WTC11 (cell line): ENCODE measurements at regions not wholly inside any gene's neighbourhood (a gene's known extent, or its start where the extent isn't known, plus 50 kb on each side); places are given as distances from the start of the nearest gene placed in this dataset.
"Not testable (repeated sequence)": the region's sequence is repeated elsewhere in the genome, so short reads cannot be mapped to it uniquely, and the experiment has no call there.

Experiments used
- ATAC-seq: fragments of 200-7000 bp; cut with Tn5 transposase; 2 replicates; pipeline ENCODE4 v1.10.0; 2021; ENCODE audit warnings: mild to moderate bottlenecking, moderate library complexity
- CTCF ChIA-PET: fragments of 300-600 bp; sonication (Branson Sonifier 250); formaldehyde crosslinking; loops from one replicate; lab custom pipeline; 2021; ENCODE audit warnings: antibody characterized with exemption; lab: Charles Lee
- POLR2A ChIA-PET: fragments of 350-600 bp; sonication (Branson Sonifier 250); formaldehyde crosslinking; loops from one replicate; lab custom pipeline; 2021; ENCODE audit warnings: antibody characterized with exemption; lab: Charles Lee
- DNase-seq: peaks from one replicate; pipeline ENCODE4 v3.0.0; 2021; ENCODE audit warnings: low spot score
- H3K27ac Mint-ChIP-seq: 2 replicates; pipeline ENCODE4 v1.8.0; 2021; ENCODE audit warnings: mixed read lengths
- H3K27me3 Mint-ChIP-seq: 2 replicates; pipeline ENCODE4 v1.8.0; 2021; ENCODE audit warnings: low read depth, mild to moderate bottlenecking, moderate library complexity, mixed read lengths
- H3K36me3 Mint-ChIP-seq: 2 replicates; pipeline ENCODE4 v1.8.0; 2021; ENCODE audit warnings: mixed read lengths
- H3K4me1 Mint-ChIP-seq: 2 replicates; pipeline ENCODE4 v1.8.0; 2022; ENCODE audit warnings: mixed read lengths
- H3K4me3 Mint-ChIP-seq: 2 replicates; pipeline ENCODE4 v1.8.0; 2021; ENCODE audit warnings: mild to moderate bottlenecking, moderate library complexity, mixed read lengths
- H3K9me3 Mint-ChIP-seq: 2 replicates; pipeline ENCODE4 v1.8.0; 2021; ENCODE audit warnings: mixed read lengths
- AFF4 ChIP-seq: sonication (generic); formaldehyde crosslinking; IDR thresholded peaks from 2 replicates; pipeline ENCODE4 v1.8.1; 2023; ENCODE audit warnings: mild to moderate bottlenecking, missing genetic modification reagents, borderline replicate concordance
- ATF6 ChIP-seq: sonication (generic); formaldehyde crosslinking; IDR thresholded peaks from 2 replicates; pipeline ENCODE4 v1.8.1; 2023; ENCODE audit warnings: mild to moderate bottlenecking, missing genetic modification reagents
- CREB1 ChIP-seq: sonication (generic); formaldehyde crosslinking; IDR thresholded peaks from 2 replicates; pipeline ENCODE4 v1.8.0; 2023; ENCODE audit warnings: mild to moderate bottlenecking, missing genetic modification reagents
- E2F1 ChIP-seq: sonication (generic); formaldehyde crosslinking; IDR thresholded peaks from 2 replicates; pipeline ENCODE4 v1.8.0; 2022; ENCODE audit warnings: mild to moderate bottlenecking, missing genetic modification reagents
- E2F5 ChIP-seq: sonication (generic); formaldehyde crosslinking; IDR thresholded peaks from 2 replicates; pipeline ENCODE4 v1.8.1; 2022; ENCODE audit warnings: mild to moderate bottlenecking, moderate library complexity, missing genetic modification reagents
- ELF4 ChIP-seq: sonication (generic); formaldehyde crosslinking; IDR thresholded peaks from 2 replicates; pipeline ENCODE4 v1.8.1; 2022; ENCODE audit warnings: low read depth, mild to moderate bottlenecking, moderate library complexity, missing genetic modification reagents
- ETV6 ChIP-seq: sonication (generic); formaldehyde crosslinking; IDR thresholded peaks from 2 replicates; pipeline ENCODE4 v1.8.1; 2022; ENCODE audit warnings: mild to moderate bottlenecking, missing genetic modification reagents
- GABPB1 ChIP-seq: sonication (generic); formaldehyde crosslinking; IDR thresholded peaks from 2 replicates; pipeline ENCODE4 v1.8.1; 2023; ENCODE audit warnings: mild to moderate bottlenecking, missing genetic modification reagents
- MLX ChIP-seq: sonication (generic); formaldehyde crosslinking; IDR thresholded peaks from 2 replicates; pipeline ENCODE4 v1.8.1; 2023; ENCODE audit warnings: mild to moderate bottlenecking, missing genetic modification reagents, moderate library complexity
- TEAD4 ChIP-seq: sonication (generic); formaldehyde crosslinking; IDR thresholded peaks from 2 replicates; pipeline ENCODE4 v1.8.0; 2022; ENCODE audit warnings: mild to moderate bottlenecking, missing genetic modification reagents
- ZBTB21 ChIP-seq: sonication (generic); formaldehyde crosslinking; IDR thresholded peaks from 2 replicates; pipeline ENCODE4 v1.8.1; 2023; ENCODE audit warnings: mild to moderate bottlenecking, missing genetic modification reagents, borderline replicate concordance
- ZNF219 ChIP-seq: sonication (generic); formaldehyde crosslinking; IDR thresholded peaks from 2 replicates; pipeline ENCODE4 v1.8.0; 2023; ENCODE audit warnings: missing genetic modification reagents, mild to moderate bottlenecking, borderline replicate concordance
- ZNF281 ChIP-seq: sonication (generic); formaldehyde crosslinking; IDR thresholded peaks from 2 replicates; pipeline ENCODE4 v1.8.0; 2023; ENCODE audit warnings: mild to moderate bottlenecking, missing genetic modification reagents
- ZNF512 ChIP-seq: sonication (generic); formaldehyde crosslinking; IDR thresholded peaks from 2 replicates; pipeline ENCODE4 v1.8.1; 2022; ENCODE audit warnings: missing genetic modification reagents, borderline replicate concordance

- H3K4me3 Mint-ChIP-seq = no peak overlapping the region
- ATAC-seq (no peak), DNase-seq (no peak)
- H3K36me3 Mint-ChIP-seq = peaks cover 26% of the 10 kb centered on the region
- CTCF ChIA-PET = no interaction called here
- H3K27me3 Mint-ChIP-seq = peaks cover 4% of the 10 kb centered on the region
- no peak overlapping the region for H3K27ac Mint-ChIP-seq
- peaks cover 24% of the 10 kb centered on the region for H3K9me3 Mint-ChIP-seq
- POLR2A ChIA-PET = no interaction called here
- peaks cover 7% of the 10 kb centered on the region for H3K4me1 Mint-ChIP-seq
- TF ChIP-seq ZNF512 (no peak), GABPB1 (peak; percentile 69)
Measured at GRCh38 chr3:166829896-166830295, 550.2 kb downstream of the ZBBX start.

GRCh38 chr3:166818464-166818863, 561.6 kb downstream of the ZBBX start:
- ATAC-seq = no peak
- Mint-ChIP-seq H3K27ac (no peak overlapping the region), H3K9me3 (no peaks in the 10 kb centered on the region), H3K27me3 (no peaks in the 10 kb centered on the region), H3K4me1 (no peaks in the 10 kb centered on the region), H3K36me3 (no peaks in the 10 kb centered on the region), H3K4me3 (no peak overlapping the region)
- no peak for DNase-seq
- ChIA-PET CTCF (interaction anchor here (0.8 kb wide), 1 partner anchor 19 kb away, joined by 3 read pairs; no protein-coding TSS in a partner anchor), POLR2A (no interaction called here)
- TF ChIP-seq ELF4 (CRISPR knock-in tag) = no peak
- no peak for TF ChIP-seq ZNF281 (CRISPR knock-in tag)
- no peak for TF ChIP-seq AFF4 (CRISPR knock-in tag)
- no peak for TF ChIP-seq MLX (CRISPR knock-in tag)
- TF ChIP-seq ZNF219 (CRISPR knock-in tag) = no peak
- no peak for TF ChIP-seq CREB1 (CRISPR knock-in tag)
- TF ChIP-seq E2F5 = no peak
- no peak for TF ChIP-seq ETV6 (CRISPR knock-in tag)
- no peak for TF ChIP-seq TEAD4 (CRISPR knock-in tag)
- TF ChIP-seq E2F1 (CRISPR knock-in tag) = no peak
- no peak for TF ChIP-seq ATF6 (CRISPR knock-in tag)
- TF ChIP-seq ZBTB21 = no peak

GRCh38 chr3:166817269-166817668, 562.8 kb downstream of the ZBBX start:
- CTCF ChIA-PET = interaction anchor here (0.9 to 1.9 kb wide), 2 partner anchors 20 to 1432 kb away, joined by 3 to 4 read pairs; no protein-coding TSS in a partner anchor
- DNase-seq, H3K4me3 Mint-ChIP-seq, H3K27me3 Mint-ChIP-seq, H3K27ac Mint-ChIP-seq, H3K4me1 Mint-ChIP-seq, H3K36me3 Mint-ChIP-seq, POLR2A ChIA-PET, H3K9me3 Mint-ChIP-seq, ATAC-seq: not testable (repeated sequence)
